Erythroblast (primary cell): ENCODE measurements at regions not wholly inside any gene's neighbourhood (a gene's known extent, or its start where the extent isn't known, plus 50 kb on each side); places are given as distances from the start of the nearest gene placed in this dataset.
A peak's percentile ranks its signal among the peaks of the same experiment; 100 is the strongest.

Experiments used
- DNase-seq, 2 experiments: peaks; one replicate each; lab custom pipeline; 2025; lab: John Stamatoyannopoulos, UW
- GATA1 ChIP-seq: IDR thresholded peaks from 2 replicates; pipeline ENCODE4 v1.6.1; 2011; ENCODE audit warnings: low read depth, mild to moderate bottlenecking, control low read depth, low read length, moderate library complexity
- POLR2A ChIP-seq: IDR thresholded peaks from 2 replicates; pipeline ENCODE4 v1.6.1; 2011; ENCODE audit warnings: mild to moderate bottlenecking, low read length

- TF ChIP-seq GATA1 (no peak), POLR2A (no peak)
- DNase-seq: no peak
Measured at GRCh38 chr2:136373841-136374240, 255.9 kb upstream of the CXCR4 start.

- TF ChIP-seq GATA1 (no peak), POLR2A (no peak)
- DNase-seq: no peak
Measured at GRCh38 chr2:136373029-136373428, 255.1 kb upstream of the CXCR4 start.

DNA sequence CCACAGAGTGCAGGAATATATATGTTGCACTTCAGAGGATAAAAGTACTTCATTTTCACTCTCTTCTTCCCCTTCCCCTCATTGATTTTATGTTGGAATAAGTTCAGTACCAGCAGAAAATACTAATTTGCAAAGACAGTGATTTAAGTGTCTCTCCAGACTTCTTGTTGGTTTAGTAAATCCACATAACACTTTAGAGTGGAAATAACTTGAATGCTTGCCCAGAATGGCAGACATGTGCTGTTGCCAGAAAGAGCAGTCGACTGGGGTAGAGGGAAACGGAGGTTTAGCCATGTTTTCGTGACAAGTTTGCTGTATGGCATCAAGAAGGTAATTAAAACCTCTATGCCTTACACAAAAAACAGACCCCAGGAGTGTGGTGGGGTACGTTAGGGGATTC is 246.0 kb upstream of the CXCR4 start:
- TF ChIP-seq POLR2A (no peak), GATA1 (no peak)
- no peak for DNase-seq

DNA sequence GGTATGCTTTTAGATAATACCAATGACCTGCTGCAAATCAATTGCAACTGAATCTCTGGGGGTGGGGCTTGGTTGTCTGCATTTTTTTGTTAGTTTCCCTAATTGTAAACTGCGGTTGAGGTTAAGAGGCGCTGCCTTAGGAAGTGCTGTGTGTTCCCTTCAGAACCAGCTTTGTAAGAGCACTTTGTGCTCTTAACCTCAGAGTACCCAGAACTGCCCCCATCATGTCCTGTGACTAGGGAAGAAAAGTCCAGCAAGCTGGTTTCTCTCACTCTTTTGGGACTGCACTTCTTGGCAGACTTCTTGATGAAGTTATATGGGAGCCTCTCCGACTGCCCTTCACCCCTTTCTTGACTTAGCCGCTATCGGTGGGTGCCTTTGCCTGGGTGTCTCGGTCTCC is 245.5 kb upstream of the CXCR4 start:
- no peak for TF ChIP-seq POLR2A
- no peak for TF ChIP-seq GATA1
- DNase-seq: no peak

DNA sequence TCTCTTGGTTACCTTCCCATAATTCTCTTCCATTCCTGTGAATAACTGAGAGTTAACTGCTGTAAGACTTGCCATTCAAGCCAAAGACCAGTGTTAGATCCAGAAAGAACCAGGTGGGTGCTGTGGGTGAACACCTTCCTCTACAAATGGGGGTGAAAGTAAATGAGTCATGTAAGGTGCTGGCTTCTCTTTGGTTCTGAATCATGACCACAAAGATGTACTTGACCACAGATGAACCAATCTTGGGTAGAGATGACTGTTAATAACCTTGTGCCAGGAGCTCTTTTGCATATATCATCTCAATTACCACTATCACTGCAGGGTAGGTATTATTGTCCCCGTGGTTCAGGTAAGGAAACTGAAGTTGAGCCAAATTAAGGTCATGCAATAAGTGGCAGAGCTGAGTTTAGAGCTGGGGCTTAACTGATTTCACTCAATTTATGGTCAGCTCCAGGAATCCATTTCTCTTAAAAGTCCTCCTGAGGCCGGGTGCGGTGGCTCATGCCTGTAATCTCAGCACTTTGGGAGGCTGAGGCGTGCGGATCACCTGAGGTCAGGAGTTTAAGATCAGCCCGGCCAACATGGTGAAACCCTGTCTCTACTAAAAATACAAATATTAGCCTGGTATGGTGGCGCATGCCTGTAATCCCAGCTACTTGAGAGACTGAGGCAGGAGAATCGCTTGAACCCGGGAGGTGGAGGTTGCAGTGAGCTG is 244.9 kb upstream of the CXCR4 start:
- no peak for DNase-seq
- no peak for TF ChIP-seq POLR2A
- no peak for TF ChIP-seq GATA1

DNA sequence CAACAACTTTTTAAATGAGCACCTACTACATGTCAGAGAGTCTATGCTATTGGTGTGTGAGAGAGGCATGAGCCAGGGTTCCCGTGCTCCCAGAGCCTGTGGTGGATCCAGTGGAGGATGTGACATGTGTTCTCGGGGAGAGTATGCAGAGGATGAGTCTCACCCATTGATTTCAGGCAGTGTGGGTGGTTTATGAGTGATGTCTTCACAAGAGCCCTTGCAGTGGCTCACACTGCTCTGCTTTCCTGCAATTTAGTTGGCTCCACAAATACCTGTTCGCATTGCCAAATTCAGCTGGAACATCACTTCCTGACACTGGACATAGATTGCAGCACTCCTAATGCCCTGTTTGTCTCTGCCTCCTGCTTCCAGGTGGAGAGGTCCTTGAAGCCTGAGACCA is 243.6 kb upstream of the CXCR4 start:
- no peak for DNase-seq

GRCh38 chr2:136360790-136361189 is 242.8 kb upstream of the CXCR4 start:
- no peak for DNase-seq
- TF ChIP-seq POLR2A: no peak
- no peak for TF ChIP-seq GATA1

More for the DNA sequence above, 243.6 kb upstream of the CXCR4 start:
- TF ChIP-seq GATA1: no peak
- TF ChIP-seq POLR2A: no peak

GRCh38 chr2:136359121-136359965 is 241.4 kb upstream of the CXCR4 start:
- no peak for DNase-seq

GRCh38 chr2:136358576-136358975 is 240.6 kb upstream of the CXCR4 start:
- TF ChIP-seq GATA1 (no peak), POLR2A (no peak)
- DNase-seq: no peak

More at GRCh38 chr2:136359121-136359965, 241.4 kb upstream of the CXCR4 start:
- no peak for TF ChIP-seq POLR2A
- no peak for TF ChIP-seq GATA1

DNA sequence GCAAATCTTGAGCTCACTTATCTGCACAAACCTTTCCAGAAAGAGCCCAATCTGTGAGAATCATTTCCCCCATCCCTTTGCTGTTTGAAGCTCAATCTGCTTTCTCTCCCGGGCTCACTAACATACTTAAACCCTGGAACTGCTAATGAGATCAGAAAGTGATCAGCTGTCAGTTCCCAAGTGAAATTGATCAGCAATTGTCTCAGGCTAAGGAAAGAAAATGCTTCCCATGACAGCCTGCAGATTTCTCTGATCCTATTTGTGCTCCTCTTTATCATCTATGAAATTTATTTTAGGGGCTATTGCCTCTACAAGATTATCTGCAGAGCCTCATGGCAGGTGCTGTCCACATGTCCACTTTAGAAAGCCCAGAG is 239.0 kb upstream of the CXCR4 start:
- TF ChIP-seq POLR2A: no peak
- DNase-seq: no peak

- DNase-seq: no peak
- TF ChIP-seq POLR2A (no peak), GATA1 (no peak)
Measured at GRCh38 chr2:136356125-136357006, 238.4 kb upstream of the CXCR4 start.

DNA sequence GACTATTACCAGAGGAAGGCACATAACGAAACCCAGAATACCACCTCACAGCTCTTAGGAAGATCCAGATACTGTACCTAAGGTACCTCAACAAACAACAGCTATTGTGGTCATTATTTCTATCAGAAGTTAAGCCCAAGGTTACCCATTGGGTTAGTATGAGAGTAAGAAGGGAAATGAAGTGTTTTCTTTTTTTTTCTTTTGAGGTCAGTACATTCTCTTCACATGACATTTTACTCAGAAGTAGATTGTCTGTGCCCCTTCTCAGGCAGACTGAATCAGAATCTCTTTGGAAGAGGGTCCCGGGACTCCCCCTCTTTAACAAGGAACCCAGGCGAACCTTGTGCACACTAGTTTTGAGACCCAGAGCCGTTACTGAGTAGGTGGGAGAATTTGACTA is 233.7 kb upstream of the CXCR4 start:
- no peak for DNase-seq
- TF ChIP-seq POLR2A (no peak), GATA1 (no peak)

DNA sequence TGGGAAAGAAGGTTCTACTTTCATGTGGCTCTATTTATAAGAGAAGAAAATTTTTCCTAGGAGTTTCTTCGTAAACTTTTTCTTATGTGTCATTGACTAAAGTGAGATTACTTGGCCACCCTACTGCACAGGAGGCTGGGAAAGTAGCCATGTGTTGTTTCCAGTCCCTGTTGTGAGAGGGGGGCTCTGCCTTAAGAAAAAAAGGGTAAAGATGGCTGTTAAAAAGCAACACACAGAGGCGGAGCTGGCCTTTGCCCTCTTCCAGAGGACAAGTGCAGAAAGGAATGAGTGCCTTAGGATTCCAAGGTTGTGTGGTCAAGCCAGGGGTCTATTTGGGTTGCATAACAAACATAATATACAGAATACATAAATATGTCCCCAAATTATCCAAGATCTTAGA is 230.0 kb upstream of the CXCR4 start:
- peak in 1 of 2 experiments; percentile 9 for DNase-seq
- TF ChIP-seq GATA1 (no peak), POLR2A (no peak)
